Endothelial cell of umbilical vein (primary cell): ENCODE measurements at regions not wholly inside any gene's neighbourhood (a gene's known extent, or its start where the extent isn't known, plus 50 kb on each side); places are given as distances from the start of the nearest gene placed in this dataset.

ENCODE experiments used
- CTCF ChIP-seq, 2 donors: IDR thresholded peaks; 1 replicate in 1 of 2; 2 replicates in 1 of 2; pipeline ENCODE4 v1.5.1; 2011; ENCODE audit warnings: low read length in 2 of 2, mild to moderate bottlenecking in 2 of 2, moderate library complexity in 2 of 2, control low read depth in 1 of 2, inconsistent platforms in 1 of 2, low read depth in 1 of 2; ENCODE audit not compliant: insufficient read depth in 1 of 2; ENCODE audit errors: extremely low read depth in 1 of 2
- EZH2 ChIP-seq: IDR thresholded peaks from 2 replicates; pipeline ENCODE4 v1.6.1; 2012; ENCODE audit warnings: borderline replicate concordance, low read depth, mild to moderate bottlenecking, moderate library complexity, low read length, inconsistent platforms; ENCODE audit not compliant: severe bottlenecking
- GATA2 ChIP-seq: IDR thresholded peaks from 2 replicates; pipeline ENCODE4 v1.7.0; 2011; ENCODE audit warnings: low read depth, mild to moderate bottlenecking, moderate library complexity, mixed read lengths, low read length; ENCODE audit not compliant: insufficient read length, insufficient read depth
- JUN ChIP-seq: IDR thresholded peaks from 2 replicates; pipeline ENCODE4 v1.6.1; 2011; ENCODE audit warnings: borderline replicate concordance, low read depth; ENCODE audit not compliant: insufficient read length, insufficient read depth
- MAX ChIP-seq: IDR thresholded peaks from 2 replicates; pipeline ENCODE4 v1.6.1; 2011; ENCODE audit not compliant: insufficient read depth, insufficient read length
- MYC ChIP-seq: IDR thresholded peaks from one replicate; pipeline ENCODE4 v1.6.1; 2011; ENCODE audit warnings: mild to moderate bottlenecking, low read depth, low read length
- POLR2A ChIP-seq: IDR thresholded peaks from 2 replicates; pipeline ENCODE4 v1.6.1; 2012; ENCODE audit warnings: low read depth, mild to moderate bottlenecking, control low read depth, low read length
- POLR2AphosphoS5 ChIP-seq: IDR thresholded peaks from 2 replicates; pipeline ENCODE4 v1.6.1; 2012; ENCODE audit warnings: low read depth, mild to moderate bottlenecking, control low read depth, low read length, moderate library complexity; ENCODE audit not compliant: insufficient read depth

- no peak for TF ChIP-seq POLR2AphosphoS5
- no peak for TF ChIP-seq CTCF (IDR thresholded peaks at IDR 0.05; ENCODE audit: extremely low read depth in 1 of 2, insufficient read depth in 1 of 2, low read depth in 1 of 2, low read length in 2 of 2)
- TF ChIP-seq EZH2 = no peak
- no peak for TF ChIP-seq POLR2A
- TF ChIP-seq MAX = no peak
- no peak for TF ChIP-seq GATA2
- no peak for TF ChIP-seq JUN
- TF ChIP-seq MYC = no peak
Measured at GRCh38 chr12:30814295-30814655, 59.5 kb upstream of the CAPRIN2 start.
